ENCODE measurements at regions not wholly inside any gene's neighbourhood (a gene's known extent, or its start where the extent isn't known, plus 50 kb on each side); places are given as distances from the start of the nearest gene placed in this dataset.
A peak's percentile ranks its signal among the peaks of the same experiment; 100 is the strongest.

- H3K36me3 ChIP-seq (ENCODE audit: control insufficient read depth in 3 of 3, insufficient read depth in 3 of 3, low read length in 3 of 3): no peaks in the 10 kb centered on the region
- no peaks in the 10 kb centered on the region for H3K27me3 ChIP-seq (ENCODE audit: control insufficient read depth in 3 of 3, insufficient read depth in 3 of 3, low read length in 3 of 3)
- peak overlapping the region; percentile 59 for H3K27ac ChIP-seq (ENCODE audit: low read depth, low read length)
- peak overlapping the region; percentile 66 to 79 (median 69) for H3K4me3 ChIP-seq (ENCODE audit: low read length in 3 of 3)
- H3K9me3 ChIP-seq (ENCODE audit: control insufficient read depth in 3 of 3, low read length in 3 of 3): no peaks in the 10 kb centered on the region
- H3K4me1 ChIP-seq (ENCODE audit: control insufficient read depth in 3 of 3, insufficient read depth in 3 of 3, low read length in 3 of 3): peaks cover 0 to 5% (median 4%) of the 10 kb centered on the region in 3 donors
- peak overlapping the region; percentile 72 to 81 (median 75) for H3K9ac ChIP-seq (ENCODE audit: low read depth in 1 of 3, low read length in 3 of 3)
Observed at GRCh38 chr21:28745131-28746016, 247.3 kb downstream of the LTN1 start.

GRCh38 chr21:28743723-28744122 lies 249.0 kb downstream of the LTN1 start:
- H3K9ac ChIP-seq (ENCODE audit: low read depth in 1 of 3, low read length in 3 of 3): no peak overlapping the region
- H3K4me3 ChIP-seq (ENCODE audit: low read length in 3 of 3): no peak overlapping the region
- no peaks in the 10 kb centered on the region for H3K9me3 ChIP-seq (ENCODE audit: control insufficient read depth in 3 of 3, low read length in 3 of 3)
- no peaks in the 10 kb centered on the region for H3K27me3 ChIP-seq (ENCODE audit: control insufficient read depth in 3 of 3, insufficient read depth in 3 of 3, low read length in 3 of 3)
- peaks cover 0 to 5% (median 4%) of the 10 kb centered on the region in 3 donors for H3K4me1 ChIP-seq (ENCODE audit: control insufficient read depth in 3 of 3, insufficient read depth in 3 of 3, low read length in 3 of 3)
- no peak overlapping the region for H3K27ac ChIP-seq (ENCODE audit: low read depth, low read length)
- H3K36me3 ChIP-seq (ENCODE audit: control insufficient read depth in 3 of 3, insufficient read depth in 3 of 3, low read length in 3 of 3): no peaks in the 10 kb centered on the region

- H3K27ac ChIP-seq (ENCODE audit: low read depth, low read length): no peak overlapping the region
- peaks cover 0 to 5% (median 4%) of the 10 kb centered on the region in 3 donors for H3K4me1 ChIP-seq (ENCODE audit: control insufficient read depth in 3 of 3, insufficient read depth in 3 of 3, low read length in 3 of 3)
Observed at GRCh38 chr21:28742527-28742926, 250.2 kb downstream of the LTN1 start.

GRCh38 chr21:28740125-28740524 lies 252.6 kb downstream of the LTN1 start:
- H3K36me3 ChIP-seq (ENCODE audit: control insufficient read depth in 3 of 3, insufficient read depth in 3 of 3, low read length in 3 of 3): no peaks in the 10 kb centered on the region
- H3K27me3 ChIP-seq (ENCODE audit: control insufficient read depth in 3 of 3, insufficient read depth in 3 of 3, low read length in 3 of 3): no peaks in the 10 kb centered on the region

More at GRCh38 chr21:28742527-28742926, 250.2 kb downstream of the LTN1 start:
- Histone ChIP-seq H3K9ac (ENCODE audit: low read depth in 1 of 3, low read length in 3 of 3) (no peak overlapping the region), H3K36me3 (ENCODE audit: control insufficient read depth in 3 of 3, insufficient read depth in 3 of 3, low read length in 3 of 3) (no peaks in the 10 kb centered on the region), H3K27me3 (ENCODE audit: control insufficient read depth in 3 of 3, insufficient read depth in 3 of 3, low read length in 3 of 3) (no peaks in the 10 kb centered on the region), H3K9me3 (ENCODE audit: control insufficient read depth in 3 of 3, low read length in 3 of 3) (no peaks in the 10 kb centered on the region), H3K4me3 (ENCODE audit: low read length in 3 of 3) (no peak overlapping the region)

GRCh38 chr21:28738882-28739281 lies 253.8 kb downstream of the LTN1 start:
- Histone ChIP-seq H3K27ac (ENCODE audit: low read depth, low read length) (no peak overlapping the region), H3K9me3 (ENCODE audit: control insufficient read depth in 3 of 3, low read length in 3 of 3) (peaks cover 0 to 2% (median 0%) of the 10 kb centered on the region in 3 donors), H3K36me3 (ENCODE audit: control insufficient read depth in 3 of 3, insufficient read depth in 3 of 3, low read length in 3 of 3) (no peaks in the 10 kb centered on the region), H3K4me3 (ENCODE audit: low read length in 3 of 3) (no peak overlapping the region), H3K9ac (ENCODE audit: low read depth in 1 of 3, low read length in 3 of 3) (no peak overlapping the region), H3K27me3 (ENCODE audit: control insufficient read depth in 3 of 3, insufficient read depth in 3 of 3, low read length in 3 of 3) (no peaks in the 10 kb centered on the region), H3K4me1 (ENCODE audit: control insufficient read depth in 3 of 3, insufficient read depth in 3 of 3, low read length in 3 of 3) (no peaks in the 10 kb centered on the region)

More at GRCh38 chr21:28740125-28740524, 252.6 kb downstream of the LTN1 start:
- H3K4me3 ChIP-seq (ENCODE audit: low read length in 3 of 3): no peak overlapping the region
- H3K9ac ChIP-seq (ENCODE audit: low read depth in 1 of 3, low read length in 3 of 3): no peak overlapping the region
- H3K27ac ChIP-seq (ENCODE audit: low read depth, low read length): no peak overlapping the region
- peaks cover 0 to under 1% (median 0%) of the 10 kb centered on the region in 3 donors for H3K4me1 ChIP-seq (ENCODE audit: control insufficient read depth in 3 of 3, insufficient read depth in 3 of 3, low read length in 3 of 3)
- H3K9me3 ChIP-seq (ENCODE audit: control insufficient read depth in 3 of 3, low read length in 3 of 3): peaks cover 0 to 2% (median 0%) of the 10 kb centered on the region in 3 donors

- Histone ChIP-seq H3K9ac (ENCODE audit: low read depth in 1 of 3, low read length in 3 of 3) (no peak overlapping the region), H3K4me3 (ENCODE audit: low read length in 3 of 3) (no peak overlapping the region), H3K4me1 (ENCODE audit: control insufficient read depth in 3 of 3, insufficient read depth in 3 of 3, low read length in 3 of 3) (no peaks in the 10 kb centered on the region), H3K27ac (ENCODE audit: low read depth, low read length) (no peak overlapping the region), H3K27me3 (ENCODE audit: control insufficient read depth in 3 of 3, insufficient read depth in 3 of 3, low read length in 3 of 3) (no peaks in the 10 kb centered on the region), H3K9me3 (ENCODE audit: control insufficient read depth in 3 of 3, low read length in 3 of 3) (peaks cover 0 to 2% (median 0%) of the 10 kb centered on the region in 3 donors), H3K36me3 (ENCODE audit: control insufficient read depth in 3 of 3, insufficient read depth in 3 of 3, low read length in 3 of 3) (no peaks in the 10 kb centered on the region)
Observed at GRCh38 chr21:28738420-28738704, 254.3 kb downstream of the LTN1 start.

- H3K27ac ChIP-seq (ENCODE audit: low read depth, low read length): no peak overlapping the region
Observed at GRCh38 chr21:28737674-28738419, 254.8 kb downstream of the LTN1 start.

GRCh38 chr21:28734522-28735175 lies 258.0 kb downstream of the LTN1 start:
- H3K9ac ChIP-seq (ENCODE audit: low read depth in 1 of 3, low read length in 3 of 3): no peak overlapping the region
- H3K9me3 ChIP-seq (ENCODE audit: control insufficient read depth in 3 of 3, low read length in 3 of 3): peaks cover 0 to 2% (median 0%) of the 10 kb centered on the region in 3 donors
- H3K27me3 ChIP-seq (ENCODE audit: control insufficient read depth in 3 of 3, insufficient read depth in 3 of 3, low read length in 3 of 3): no peaks in the 10 kb centered on the region
- H3K27ac ChIP-seq (ENCODE audit: low read depth, low read length): no peak overlapping the region
- H3K4me3 ChIP-seq (ENCODE audit: low read length in 3 of 3): no peak overlapping the region
- no peaks in the 10 kb centered on the region for H3K4me1 ChIP-seq (ENCODE audit: control insufficient read depth in 3 of 3, insufficient read depth in 3 of 3, low read length in 3 of 3)
- H3K36me3 ChIP-seq (ENCODE audit: control insufficient read depth in 3 of 3, insufficient read depth in 3 of 3, low read length in 3 of 3): no peaks in the 10 kb centered on the region

More at GRCh38 chr21:28737674-28738419, 254.8 kb downstream of the LTN1 start:
- Histone ChIP-seq H3K9me3 (ENCODE audit: control insufficient read depth in 3 of 3, low read length in 3 of 3) (peaks cover 0 to 2% (median 0%) of the 10 kb centered on the region in 3 donors), H3K4me1 (ENCODE audit: control insufficient read depth in 3 of 3, insufficient read depth in 3 of 3, low read length in 3 of 3) (no peaks in the 10 kb centered on the region), H3K4me3 (ENCODE audit: low read length in 3 of 3) (no peak overlapping the region), H3K36me3 (ENCODE audit: control insufficient read depth in 3 of 3, insufficient read depth in 3 of 3, low read length in 3 of 3) (no peaks in the 10 kb centered on the region), H3K9ac (ENCODE audit: low read depth in 1 of 3, low read length in 3 of 3) (no peak overlapping the region), H3K27me3 (ENCODE audit: control insufficient read depth in 3 of 3, insufficient read depth in 3 of 3, low read length in 3 of 3) (no peaks in the 10 kb centered on the region)

- H3K4me3 ChIP-seq (ENCODE audit: low read length in 3 of 3): no peak overlapping the region
- H3K9me3 ChIP-seq (ENCODE audit: control insufficient read depth in 3 of 3, low read length in 3 of 3): peaks cover 0 to 2% (median 0%) of the 10 kb centered on the region in 3 donors
- no peak overlapping the region for H3K27ac ChIP-seq (ENCODE audit: low read depth, low read length)
- H3K36me3 ChIP-seq (ENCODE audit: control insufficient read depth in 3 of 3, insufficient read depth in 3 of 3, low read length in 3 of 3): no peaks in the 10 kb centered on the region
- no peak overlapping the region for H3K9ac ChIP-seq (ENCODE audit: low read depth in 1 of 3, low read length in 3 of 3)
- H3K4me1 ChIP-seq (ENCODE audit: control insufficient read depth in 3 of 3, insufficient read depth in 3 of 3, low read length in 3 of 3): peaks cover 0 to 3% (median 0%) of the 10 kb centered on the region in 3 donors
- H3K27me3 ChIP-seq (ENCODE audit: control insufficient read depth in 3 of 3, insufficient read depth in 3 of 3, low read length in 3 of 3): no peaks in the 10 kb centered on the region
Observed at GRCh38 chr21:28731700-28732321, 260.9 kb downstream of the LTN1 start.

Measured in skeletal muscle tissue (tissue), 3 donors.